ENCODE measurements at regions not wholly inside any gene's neighbourhood (a gene's known extent, or its start where the extent isn't known, plus 50 kb on each side); places are given as distances from the start of the nearest gene placed in this dataset.

GRCh38 chr18:76752400-76752799 is 70.0 kb upstream of the ZNF236 start:
- H3K9me3 ChIP-seq (ENCODE audit: control insufficient read depth, insufficient read depth, low read length): peaks cover 17% of the 10 kb centered on the region
- no peak for TF ChIP-seq CTCF (IDR thresholded peaks at IDR 0.05; ENCODE audit: low read depth, low read length)
- DNase-seq (ENCODE audit: low read depth, low spot score): no peak
- POLR2A ChIA-PET: no interaction called here
- H3K27ac ChIP-seq (ENCODE audit: low read depth, low read length): no peak overlapping the region
- CTCF ChIA-PET: no interaction called here
- no peaks in the 10 kb centered on the region for H3K27me3 ChIP-seq (ENCODE audit: control insufficient read depth, insufficient read depth, low read length)
- no peak overlapping the region for H3K4me3 ChIP-seq (ENCODE audit: low read depth, low read length)

GRCh38 chr18:76750917-76751890 is 71.2 kb upstream of the ZNF236 start:
- H3K9me3 ChIP-seq (ENCODE audit: control insufficient read depth, insufficient read depth, low read length): peaks cover 17% of the 10 kb centered on the region
- POLR2A ChIA-PET: no interaction called here
- TF ChIP-seq CTCF (IDR thresholded peaks at IDR 0.05; ENCODE audit: low read depth, low read length): no peak

GRCh38 chr18:76750269-76750668 is 72.1 kb upstream of the ZNF236 start:
- H3K4me3 ChIP-seq (ENCODE audit: low read depth, low read length): no peak overlapping the region
- ChIA-PET CTCF (no interaction called here), POLR2A (no interaction called here)
- DNase-seq (ENCODE audit: low read depth, low spot score): no peak
- H3K27me3 ChIP-seq (ENCODE audit: control insufficient read depth, insufficient read depth, low read length): no peaks in the 10 kb centered on the region
- TF ChIP-seq CTCF (IDR thresholded peaks at IDR 0.05; ENCODE audit: low read depth, low read length): no peak
- H3K27ac ChIP-seq (ENCODE audit: low read depth, low read length): no peak overlapping the region
- H3K9me3 ChIP-seq (ENCODE audit: control insufficient read depth, insufficient read depth, low read length): peaks cover 17% of the 10 kb centered on the region

More at GRCh38 chr18:76750917-76751890, 71.2 kb upstream of the ZNF236 start:
- Histone ChIP-seq H3K27me3 (ENCODE audit: control insufficient read depth, insufficient read depth, low read length) (no peaks in the 10 kb centered on the region), H3K4me3 (ENCODE audit: low read depth, low read length) (no peak overlapping the region), H3K27ac (ENCODE audit: low read depth, low read length) (no peak overlapping the region)
- DNase-seq (ENCODE audit: low read depth, low spot score): no peak
- CTCF ChIA-PET: no interaction called here

- CTCF ChIA-PET: interaction anchor here (0.6 kb wide), 1 partner anchor 1368 kb away, joined by 3 read pairs; no protein-coding TSS in a partner anchor
- no peaks in the 10 kb centered on the region for H3K27me3 ChIP-seq (ENCODE audit: control insufficient read depth, insufficient read depth, low read length)
- POLR2A ChIA-PET: no interaction called here
- H3K27ac ChIP-seq (ENCODE audit: low read depth, low read length): no peak overlapping the region
- DNase-seq (ENCODE audit: low read depth, low spot score): no peak
- peaks cover 17% of the 10 kb centered on the region for H3K9me3 ChIP-seq (ENCODE audit: control insufficient read depth, insufficient read depth, low read length)
- H3K4me3 ChIP-seq (ENCODE audit: low read depth, low read length): no peak overlapping the region
- no peak for TF ChIP-seq CTCF (IDR thresholded peaks at IDR 0.05; ENCODE audit: low read depth, low read length)
Observed at GRCh38 chr18:76747676-76748075, 74.7 kb upstream of the ZNF236 start.

- CTCF ChIA-PET: no interaction called here
- no peak for TF ChIP-seq CTCF (IDR thresholded peaks at IDR 0.05; ENCODE audit: low read depth, low read length)
- H3K27me3 ChIP-seq (ENCODE audit: control insufficient read depth, insufficient read depth, low read length): no peaks in the 10 kb centered on the region
Observed at GRCh38 chr18:76741346-76741745, 81.0 kb upstream of the ZNF236 start.

More at GRCh38 chr18:76741346-76741745, 81.0 kb upstream of the ZNF236 start:
- DNase-seq (ENCODE audit: low read depth, low spot score): no peak
- POLR2A ChIA-PET: no interaction called here
- no peak overlapping the region for H3K27ac ChIP-seq (ENCODE audit: low read depth, low read length)
- H3K9me3 ChIP-seq (ENCODE audit: control insufficient read depth, insufficient read depth, low read length): no peaks in the 10 kb centered on the region; the same call in 1 of the 2 replicates
- no peak overlapping the region for H3K4me3 ChIP-seq (ENCODE audit: low read depth, low read length)

All from AG04450 (cell line).